Kidney (tissue), 13 donors: ENCODE measurements at regions not wholly inside any gene's neighbourhood (a gene's known extent, or its start where the extent isn't known, plus 50 kb on each side); places are given as distances from the start of the nearest gene placed in this dataset.

Experiments
- DNase-seq, 5 donors: peaks; one replicate each; pipeline ENCODE4 v3.0.0-alpha.2; 2013 to 2020
- FAIRE-seq: peaks from 2 replicates; lab custom pipeline; 2012; peaks lifted over from hg19 to GRCh38; lab: Jason Lieb, UNC
- H3K27ac ChIP-seq, 2 donors: one replicate each; pipeline ENCODE4 v1.7.0; 2013; ENCODE audit warnings: low read depth in 2 of 2, low read length in 2 of 2, inconsistent platforms in 1 of 2
- H3K27me3 ChIP-seq: one replicate; pipeline ENCODE4 v1.7.1; 2013; ENCODE audit warnings: low read length, inconsistent platforms; ENCODE audit not compliant: control insufficient read depth, insufficient read depth
- H3K36me3 ChIP-seq, 3 donors: one replicate each; pipeline versions ENCODE4 v1.7.0 to v1.7.1; 2013; ENCODE audit warnings: low read length in 3 of 3, control low read depth in 1 of 3, inconsistent platforms in 1 of 3; ENCODE audit not compliant: insufficient read depth in 3 of 3, control insufficient read depth in 2 of 3
- H3K4me1 ChIP-seq, 3 donors: one replicate each; pipeline versions ENCODE4 v1.7.0 to v1.7.1; 2013; ENCODE audit warnings: low read length in 3 of 3, inconsistent platforms in 1 of 3, low read depth in 1 of 3; ENCODE audit not compliant: control insufficient read depth in 2 of 3, insufficient read depth in 2 of 3
- H3K4me3 ChIP-seq, 3 donors: one replicate each; pipeline versions ENCODE4 v1.7.0 to v1.8.1; 2013; ENCODE audit warnings: low read length in 3 of 3, control low read depth in 1 of 3, inconsistent platforms in 1 of 3
- H3K9ac ChIP-seq, 3 donors: one replicate each; pipeline versions ENCODE4 v1.7.0 to v1.7.1; 2013; ENCODE audit warnings: low read length in 3 of 3, control low read depth in 1 of 3, inconsistent platforms in 1 of 3
- H3K9me3 ChIP-seq, 3 donors: one replicate each; pipeline versions ENCODE4 v1.7.0 to v1.7.1; 2013; ENCODE audit warnings: low read length in 3 of 3, control low read depth in 1 of 3, inconsistent platforms in 1 of 3; ENCODE audit not compliant: control insufficient read depth in 2 of 3, insufficient read depth in 1 of 3
- intact Hi-C: fragments of 100-400 bp; cut with DNase I; formaldehyde crosslinking; loops from one replicate; pipeline ENCODE4 v1.11.1; 2022
- TF ChIP-seq, protein P1 (sequence below): IDR thresholded peaks from 3 replicates; pipeline ENCODE4 v1.5.1; 2012; ENCODE audit warnings: mild to moderate bottlenecking, moderate library complexity, borderline replicate concordance; ENCODE audit not compliant: insufficient read depth; ENCODE audit errors: extremely low read depth
- donor health status: control.
- donor health status: control.
- donor health status: control.
- donor health status: control.
- donor health status: control.
- donor health status: DM: yes; HTN: yes; CAD: no.
- donor health status: Normal renal cell carcinoma (clear cell type).

DNA sequence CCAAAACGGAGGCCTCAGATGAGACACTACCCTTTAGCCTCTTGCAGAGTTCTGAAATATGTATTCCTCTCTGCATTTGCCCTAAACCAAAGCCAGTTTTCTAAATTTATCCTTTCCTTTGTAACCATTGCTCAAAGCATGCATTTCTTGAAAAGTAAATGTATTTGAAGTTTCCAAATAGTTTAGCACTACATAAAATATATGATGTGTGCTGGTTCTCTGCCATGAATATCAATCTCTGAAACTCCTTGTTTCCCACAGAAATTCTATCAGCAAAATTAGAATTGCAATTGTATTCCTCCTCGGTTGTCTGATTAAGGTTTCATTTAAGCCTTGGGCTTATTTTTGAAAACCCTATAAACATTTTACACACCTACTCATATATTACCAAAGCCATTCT is 137.1 kb upstream of the SYT6 start:
- TF ChIP-seq, protein P1, sequence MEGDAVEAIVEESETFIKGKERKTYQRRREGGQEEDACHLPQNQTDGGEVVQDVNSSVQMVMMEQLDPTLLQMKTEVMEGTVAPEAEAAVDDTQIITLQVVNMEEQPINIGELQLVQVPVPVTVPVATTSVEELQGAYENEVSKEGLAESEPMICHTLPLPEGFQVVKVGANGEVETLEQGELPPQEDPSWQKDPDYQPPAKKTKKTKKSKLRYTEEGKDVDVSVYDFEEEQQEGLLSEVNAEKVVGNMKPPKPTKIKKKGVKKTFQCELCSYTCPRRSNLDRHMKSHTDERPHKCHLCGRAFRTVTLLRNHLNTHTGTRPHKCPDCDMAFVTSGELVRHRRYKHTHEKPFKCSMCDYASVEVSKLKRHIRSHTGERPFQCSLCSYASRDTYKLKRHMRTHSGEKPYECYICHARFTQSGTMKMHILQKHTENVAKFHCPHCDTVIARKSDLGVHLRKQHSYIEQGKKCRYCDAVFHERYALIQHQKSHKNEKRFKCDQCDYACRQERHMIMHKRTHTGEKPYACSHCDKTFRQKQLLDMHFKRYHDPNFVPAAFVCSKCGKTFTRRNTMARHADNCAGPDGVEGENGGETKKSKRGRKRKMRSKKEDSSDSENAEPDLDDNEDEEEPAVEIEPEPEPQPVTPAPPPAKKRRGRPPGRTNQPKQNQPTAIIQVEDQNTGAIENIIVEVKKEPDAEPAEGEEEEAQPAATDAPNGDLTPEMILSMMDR = no peak
- Histone ChIP-seq H3K27me3 (no peaks in the 10 kb centered on the region), H3K27ac (no peak overlapping the region), H3K36me3 (no peaks in the 10 kb centered on the region), H3K4me3 (no peak overlapping the region), H3K9ac (no peak overlapping the region), H3K4me1 (no peaks in the 10 kb centered on the region), H3K9me3 (no peaks in the 10 kb centered on the region)
- intact Hi-C loops = no loop called here
- FAIRE-seq (no peak), DNase-seq (no peak)

DNA sequence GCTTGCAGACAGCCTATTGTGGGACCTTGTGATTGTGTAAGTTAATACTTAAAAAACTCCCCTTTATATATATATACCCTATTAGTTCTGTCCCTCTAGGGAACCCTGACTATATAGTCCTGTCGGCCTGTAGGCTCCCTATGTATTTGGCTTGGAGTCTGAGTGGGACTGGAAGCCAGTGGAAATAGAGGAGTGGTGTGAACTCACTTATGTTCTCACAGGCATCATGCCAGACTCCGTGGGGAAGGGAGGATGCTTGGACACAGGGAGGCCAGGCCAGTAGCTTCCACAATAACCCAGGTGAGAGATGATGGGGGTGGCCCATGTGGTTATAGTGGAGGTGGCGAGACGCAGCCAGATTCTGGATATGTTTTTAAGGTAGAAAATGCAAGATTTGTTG is 136.7 kb upstream of the SYT6 start:
- TF ChIP-seq, protein P1 = no peak
- Histone ChIP-seq H3K4me1 (no peaks in the 10 kb centered on the region), H3K27ac (no peak overlapping the region), H3K9ac (no peak overlapping the region), H3K9me3 (no peaks in the 10 kb centered on the region), H3K36me3 (no peaks in the 10 kb centered on the region), H3K4me3 (no peak overlapping the region), H3K27me3 (no peaks in the 10 kb centered on the region)
- no peak for FAIRE-seq
- intact Hi-C loops = no loop called here
- DNase-seq = no peak

DNA sequence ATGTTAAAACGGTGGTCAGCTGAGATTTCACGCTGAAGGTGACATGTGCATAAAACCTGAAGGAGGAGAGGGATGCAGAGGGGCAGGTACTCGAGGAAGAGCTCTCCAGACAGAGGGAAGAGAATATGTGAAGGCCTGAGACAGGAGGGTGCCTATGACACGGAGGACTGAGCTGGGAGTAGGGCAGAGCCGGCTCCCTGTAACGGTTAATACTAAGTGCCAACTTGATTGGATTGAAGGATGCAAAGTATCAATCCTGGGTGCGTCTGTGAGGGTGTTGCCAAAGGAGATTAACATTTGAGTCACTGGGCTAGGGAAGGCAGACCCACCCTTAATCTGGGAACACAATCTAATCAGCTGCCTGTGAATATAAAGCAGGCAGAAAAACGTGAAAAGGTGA is 136.2 kb upstream of the SYT6 start:
- FAIRE-seq = no peak
- H3K9ac ChIP-seq = no peak overlapping the region
- intact Hi-C loops = no loop called here
- H3K27me3 ChIP-seq = no peaks in the 10 kb centered on the region
- TF ChIP-seq, protein P1 = no peak
- H3K36me3 ChIP-seq = no peaks in the 10 kb centered on the region
- no peaks in the 10 kb centered on the region for H3K9me3 ChIP-seq
- DNase-seq = no peak
- no peaks in the 10 kb centered on the region for H3K4me1 ChIP-seq
- H3K4me3 ChIP-seq = no peak overlapping the region
- no peak overlapping the region for H3K27ac ChIP-seq

DNA sequence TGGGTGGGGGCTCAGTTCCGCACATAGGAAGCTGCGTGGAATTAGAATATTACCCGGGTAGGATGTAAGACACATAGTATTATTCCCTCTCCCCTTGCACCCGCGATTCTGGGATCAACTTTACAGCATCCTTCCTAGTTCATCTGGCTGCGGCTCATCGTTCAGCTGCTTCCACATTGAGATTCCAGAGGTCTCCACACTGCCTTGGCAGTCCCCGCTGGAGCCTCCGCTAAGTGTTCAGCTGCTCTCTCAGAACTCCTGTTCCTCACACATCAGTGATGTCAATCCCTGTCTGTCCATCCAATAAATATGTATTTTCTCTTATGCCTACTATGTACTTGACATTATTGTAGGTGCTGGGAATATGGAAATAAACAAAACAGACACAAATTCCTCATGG is 135.6 kb upstream of the SYT6 start:
- Histone ChIP-seq H3K4me1 (no peaks in the 10 kb centered on the region), H3K36me3 (no peaks in the 10 kb centered on the region), H3K4me3 (no peak overlapping the region), H3K9ac (no peak overlapping the region), H3K27me3 (no peaks in the 10 kb centered on the region), H3K9me3 (no peaks in the 10 kb centered on the region), H3K27ac (no peak overlapping the region)
- DNase-seq (no peak), FAIRE-seq (no peak)
- TF ChIP-seq, protein P1 = no peak
- intact Hi-C loops = no loop called here
